ENCODE measurements at regions not wholly inside any gene's neighbourhood (a gene's known extent, or its start where the extent isn't known, plus 50 kb on each side); places are given as distances from the start of the nearest gene placed in this dataset.

DNA sequence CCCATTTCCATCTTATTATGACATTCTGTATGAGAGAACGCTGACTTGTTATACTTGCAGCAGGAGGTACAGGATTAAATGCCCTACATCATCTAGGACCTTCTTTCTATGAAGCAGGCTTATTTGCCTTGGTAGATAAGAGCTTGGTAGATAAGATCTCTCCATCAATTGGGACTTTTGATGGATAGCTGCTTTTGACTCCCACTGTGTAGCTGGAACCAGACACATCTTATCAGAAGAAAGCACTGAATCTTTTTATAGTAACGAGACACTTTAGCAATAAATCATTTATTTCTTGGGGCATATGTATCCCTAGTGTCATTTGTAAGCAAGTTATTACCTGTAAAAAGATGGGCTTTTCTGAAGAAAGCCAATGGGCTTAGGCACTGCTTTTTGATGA lies 613.9 kb downstream of the TECRL start:
- no peak for DNase-seq

DNA sequence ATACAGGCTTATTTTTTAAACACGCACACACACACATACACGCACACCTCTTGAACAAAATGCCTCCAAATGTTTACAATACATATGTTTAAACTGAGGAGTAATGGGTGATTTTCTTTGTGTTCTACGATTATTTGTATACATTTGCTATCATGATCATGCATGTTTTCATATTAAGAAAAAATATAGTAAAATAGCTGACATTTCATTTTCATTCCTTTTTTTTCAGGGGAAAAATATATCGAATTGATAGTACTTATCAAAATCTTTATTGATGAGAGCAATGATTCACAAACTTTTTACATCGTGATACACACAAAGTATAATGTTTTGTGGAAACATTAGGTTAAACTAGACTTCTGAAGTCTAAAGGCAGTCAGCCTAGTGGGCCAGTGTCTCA lies 618.9 kb downstream of the TECRL start:
- no peak for DNase-seq

DNA sequence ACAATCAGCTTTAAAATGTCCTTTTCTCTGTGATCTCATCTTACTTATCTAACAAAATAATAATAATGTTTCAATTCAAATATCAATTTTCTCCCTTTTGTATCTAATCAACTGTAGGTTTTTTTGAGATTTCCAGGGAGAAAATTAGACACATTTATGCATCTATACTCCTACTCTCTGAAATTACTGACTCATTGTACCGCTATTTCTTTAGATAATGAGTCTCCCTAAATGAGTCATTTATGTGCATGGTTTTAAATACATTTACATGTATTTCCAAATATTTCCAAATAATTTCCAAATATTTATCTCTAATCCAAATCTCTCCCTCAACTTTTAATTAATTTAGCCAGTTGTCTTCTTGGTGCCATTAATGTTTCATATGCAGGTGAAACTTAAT lies 621.0 kb downstream of the TECRL start:
- no peak for DNase-seq

DNA sequence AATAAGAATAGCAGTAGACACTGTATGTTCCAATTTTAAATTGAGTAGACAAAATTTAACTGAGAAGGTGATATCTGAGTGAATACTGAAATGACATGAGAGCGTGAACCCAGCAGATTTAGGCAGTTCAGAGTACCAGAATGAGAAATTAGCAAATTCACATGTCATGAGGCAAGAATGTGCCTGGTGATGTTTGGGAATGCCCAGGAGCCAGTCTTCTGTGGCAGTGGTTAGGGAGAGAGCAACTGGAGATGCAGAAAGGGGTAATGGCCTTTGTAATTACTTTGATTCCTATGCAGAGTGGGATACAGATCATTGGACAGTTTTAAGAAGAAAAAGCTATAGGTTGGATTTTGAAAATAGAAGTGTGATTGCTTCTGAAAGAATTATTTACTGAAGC lies 621.9 kb downstream of the TECRL start:
- no peak for DNase-seq

DNA sequence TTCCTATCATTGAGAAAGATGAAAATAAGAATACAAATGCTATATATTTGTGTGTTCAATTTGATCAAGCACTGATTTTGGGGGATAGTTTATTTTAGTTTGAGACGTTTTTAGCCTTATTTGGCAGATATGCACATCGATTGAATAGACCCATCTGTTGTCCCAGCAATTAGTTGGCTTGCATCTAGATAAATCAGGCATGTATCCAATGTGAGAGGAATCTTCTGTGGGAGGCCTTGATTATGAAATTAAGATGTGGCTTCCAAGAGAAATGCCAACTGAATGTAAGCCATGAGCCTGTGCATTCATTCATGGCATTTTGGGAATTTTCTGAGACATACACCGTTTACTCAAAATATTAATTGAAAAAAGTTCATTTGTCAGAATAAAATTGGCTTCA lies 623.1 kb downstream of the TECRL start:
- DNase-seq: no peak

DNA sequence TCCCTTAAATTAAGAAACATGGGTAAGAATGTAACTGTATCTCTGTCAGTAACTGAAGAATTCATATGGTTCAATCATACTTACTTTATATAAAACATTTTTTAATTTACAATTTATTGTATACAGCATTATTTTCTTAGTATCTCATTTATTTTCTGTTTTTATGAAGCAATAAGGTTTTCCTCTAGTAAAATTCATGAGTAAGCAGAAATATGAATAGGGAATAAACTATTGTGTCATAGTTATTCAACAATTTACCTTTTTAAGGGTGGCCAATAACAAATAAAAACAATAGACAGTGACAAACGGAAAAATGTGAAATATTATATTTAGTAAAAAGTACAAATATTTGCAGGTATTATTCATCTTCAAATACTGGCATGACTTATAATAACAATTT lies 624.4 kb downstream of the TECRL start:
- DNase-seq: no peak

DNA sequence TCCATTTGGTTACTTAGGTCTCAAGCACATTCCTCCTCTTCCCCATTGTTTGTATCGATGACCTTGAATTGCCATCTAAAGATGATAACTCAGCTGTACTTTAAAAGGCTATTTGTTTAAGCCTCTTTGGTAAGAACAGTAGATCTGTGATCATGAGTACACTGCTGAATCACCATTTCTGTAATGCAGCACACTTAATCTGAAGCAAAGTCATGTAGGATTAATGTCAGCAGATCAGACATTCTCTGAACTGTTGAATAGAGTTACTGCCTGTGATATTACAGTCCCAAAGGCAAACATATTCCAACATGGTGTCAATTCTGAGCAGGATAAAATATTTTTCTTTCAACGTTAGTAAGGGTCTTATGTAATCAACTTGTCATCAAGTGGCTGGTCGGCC lies 631.6 kb downstream of the TECRL start:
- DNase-seq: no peak

DNA sequence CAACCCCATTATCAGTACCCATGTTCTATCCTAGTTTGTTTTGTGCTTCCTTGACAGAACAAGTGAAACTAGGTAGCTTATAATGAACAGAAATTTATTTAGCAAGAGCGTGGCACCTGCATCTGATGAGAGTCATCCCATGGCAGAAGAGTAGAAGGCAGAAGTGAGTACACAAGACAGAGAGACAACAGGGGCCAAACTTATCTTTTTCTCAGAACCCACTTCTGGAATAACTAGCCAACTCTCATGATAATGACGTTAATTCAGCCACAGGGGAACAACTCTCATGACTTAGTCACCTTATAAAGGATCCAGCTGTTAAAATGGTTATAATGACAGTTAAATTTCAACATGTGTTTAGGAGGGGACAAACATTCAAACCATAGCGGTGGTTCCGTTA lies 644.9 kb downstream of the TECRL start:
- DNase-seq: no peak

DNA sequence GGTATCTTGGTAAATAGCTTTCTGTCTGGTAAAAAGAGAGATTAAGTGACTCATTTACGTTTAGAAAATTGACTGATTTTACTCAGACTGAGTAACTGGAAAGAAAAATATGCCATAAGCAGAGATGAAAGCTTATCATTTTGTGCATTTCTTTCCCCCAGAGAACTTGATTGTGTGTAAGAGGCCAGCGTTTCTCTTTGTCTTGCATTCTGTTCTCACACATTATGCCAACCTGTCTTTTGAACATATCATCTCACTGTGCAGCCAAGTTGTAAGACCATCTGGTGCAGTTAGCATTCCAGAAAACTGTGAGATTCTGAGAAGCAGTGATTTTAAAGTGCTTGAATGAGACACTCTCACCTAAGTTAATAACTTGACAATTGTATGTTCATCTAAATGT lies 651.3 kb downstream of the TECRL start:
- no peak for DNase-seq

DNA sequence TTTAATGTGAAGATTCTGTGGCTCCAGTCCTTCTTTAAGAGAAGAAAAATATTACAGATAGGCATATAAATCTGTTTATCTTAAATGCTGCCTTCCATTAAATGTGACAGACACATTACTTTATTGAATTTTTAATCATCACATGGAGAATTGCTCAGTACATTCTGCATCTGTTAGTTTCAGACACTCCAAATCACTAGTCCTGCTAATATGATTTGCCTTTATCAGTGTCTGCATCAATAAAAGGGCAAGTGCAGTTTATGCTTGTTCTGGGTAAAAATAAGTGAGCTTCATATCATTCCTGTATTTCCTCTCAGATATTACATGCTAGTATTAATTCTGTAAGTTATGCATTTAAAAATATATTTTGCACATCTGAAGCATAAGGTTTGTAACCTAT lies 666.4 kb downstream of the TECRL start:
- no peak for DNase-seq

DNA sequence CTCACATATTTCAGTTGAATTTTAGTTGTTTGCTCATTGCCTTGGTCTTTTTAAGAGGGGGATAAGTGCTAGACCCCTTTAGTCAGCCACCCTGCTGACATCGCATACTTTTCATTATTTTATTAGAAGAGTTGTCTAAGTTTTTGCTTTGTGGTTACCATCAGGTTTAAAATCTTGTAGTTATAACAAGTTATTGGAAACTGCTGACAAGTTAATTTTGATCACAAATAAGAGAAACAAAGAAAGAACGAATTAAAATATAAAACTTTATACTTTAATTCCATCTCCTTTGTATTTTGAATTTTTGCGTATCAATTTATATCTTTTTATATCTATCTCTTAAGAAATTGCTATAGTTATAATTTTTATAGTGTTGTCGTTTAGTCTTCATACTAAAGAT lies 679.7 kb downstream of the TECRL start:
- DNase-seq: no peak

DNA sequence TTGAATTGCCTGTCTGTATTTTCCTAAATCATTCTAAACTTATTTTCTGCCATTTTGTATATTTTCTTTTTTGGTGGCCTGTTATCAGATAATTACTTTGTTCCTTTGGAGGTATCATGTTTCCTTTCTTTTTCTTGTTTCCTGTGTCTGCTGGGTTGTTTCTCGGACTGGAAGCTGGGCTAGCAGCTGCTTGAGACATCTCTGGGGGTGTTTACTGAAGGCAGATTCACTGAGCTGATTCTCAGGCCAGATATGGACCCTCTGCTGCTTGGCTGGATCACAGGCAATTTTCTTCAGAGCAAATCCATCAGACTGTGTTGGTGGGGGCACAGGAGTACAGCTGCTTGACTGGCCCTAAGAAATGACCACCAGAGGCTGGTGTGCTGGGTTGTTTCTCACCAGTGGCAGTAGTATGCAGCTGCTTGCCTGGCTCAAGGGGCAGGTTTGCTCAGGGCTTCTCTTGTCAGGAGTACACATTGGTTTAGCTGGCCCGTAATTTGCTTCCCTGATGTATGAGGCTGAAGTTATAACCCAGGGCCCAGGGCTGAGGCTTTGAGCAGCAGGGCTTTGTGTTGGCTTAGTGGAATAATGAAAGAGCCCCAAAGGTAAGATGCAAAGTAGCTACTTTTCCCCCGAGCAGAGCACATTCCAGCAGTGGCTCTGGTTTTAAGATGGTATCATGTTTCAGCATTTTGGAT lies 680.6 kb downstream of the TECRL start:
- DNase-seq: no peak

DNA sequence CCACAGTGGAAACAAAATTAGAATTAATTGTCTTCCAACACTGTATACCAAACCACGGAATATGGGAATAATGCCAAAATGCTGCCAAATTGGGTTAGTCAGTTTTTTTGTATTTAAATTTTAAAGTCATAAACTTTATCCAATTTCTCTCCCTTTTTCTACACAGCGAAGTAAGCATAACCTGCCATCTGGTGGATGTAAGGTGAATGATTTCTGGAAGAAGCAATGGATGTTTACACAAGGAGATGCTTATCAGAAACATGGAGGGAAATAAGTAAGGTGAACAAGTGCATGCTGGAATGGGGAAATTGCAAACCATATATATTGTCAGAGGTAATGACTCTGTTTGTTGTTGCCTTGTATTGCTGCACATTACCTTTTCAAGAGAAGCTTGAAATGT lies 691.9 kb downstream of the TECRL start:
- DNase-seq: no peak

DNA sequence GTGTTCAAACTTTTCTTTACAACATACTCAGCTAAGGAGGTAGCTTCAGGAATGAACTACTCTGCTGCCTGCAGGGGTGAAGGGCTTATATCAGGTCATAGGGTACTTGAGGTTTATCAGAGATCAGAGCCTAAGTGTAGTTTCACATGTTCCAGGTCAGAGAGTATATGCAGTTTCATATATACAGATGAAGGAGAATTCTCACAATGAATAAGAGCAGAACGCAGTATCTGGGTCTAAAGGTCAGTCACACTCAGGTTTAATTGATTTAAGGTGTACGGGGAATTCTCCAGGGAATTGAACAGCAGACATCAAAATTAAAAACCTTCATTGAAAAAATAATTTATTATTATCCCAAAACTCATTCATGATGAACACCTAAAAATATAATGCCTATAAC lies 700.6 kb downstream of the TECRL start:
- no peak for DNase-seq

DNA sequence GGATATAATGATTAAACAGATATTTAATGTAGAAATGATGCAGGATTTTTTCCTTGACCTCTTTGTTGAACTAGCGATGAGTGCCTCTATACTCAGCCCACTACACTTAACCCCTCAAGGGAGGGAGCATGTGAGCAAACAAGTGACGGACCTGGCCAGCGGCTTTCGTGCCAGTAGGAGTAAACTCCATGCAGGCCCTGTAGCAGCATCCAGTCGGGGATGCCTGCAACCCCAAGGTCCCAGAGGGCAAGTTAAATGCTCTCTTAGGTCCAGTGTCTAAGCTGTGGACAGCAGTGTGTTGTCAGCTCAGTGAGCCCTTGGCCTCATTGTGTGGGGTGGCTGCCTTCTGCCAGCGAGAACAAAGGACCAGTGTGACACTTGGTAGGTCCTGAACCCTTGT lies 708.7 kb downstream of the TECRL start:
- no peak for DNase-seq

DNA sequence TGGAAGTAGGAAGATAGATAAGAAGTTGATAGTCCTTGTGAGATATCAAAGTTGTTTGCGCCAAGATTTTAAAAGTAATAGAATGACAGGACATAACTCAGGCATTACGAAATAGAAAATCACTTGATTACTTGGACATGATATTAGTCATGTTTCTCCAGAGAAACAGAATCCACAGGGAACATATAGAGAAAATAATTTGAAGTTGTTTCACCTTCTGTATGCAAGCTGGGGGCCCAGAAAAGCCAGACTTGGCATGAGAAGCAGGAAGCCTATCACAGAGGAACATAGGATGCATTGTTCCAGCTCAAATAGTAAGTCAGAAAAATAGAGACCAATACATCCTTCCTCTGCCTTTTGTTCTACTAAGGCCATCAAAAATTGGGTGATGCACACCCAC lies 715.9 kb downstream of the TECRL start:
- DNase-seq: no peak

DNA sequence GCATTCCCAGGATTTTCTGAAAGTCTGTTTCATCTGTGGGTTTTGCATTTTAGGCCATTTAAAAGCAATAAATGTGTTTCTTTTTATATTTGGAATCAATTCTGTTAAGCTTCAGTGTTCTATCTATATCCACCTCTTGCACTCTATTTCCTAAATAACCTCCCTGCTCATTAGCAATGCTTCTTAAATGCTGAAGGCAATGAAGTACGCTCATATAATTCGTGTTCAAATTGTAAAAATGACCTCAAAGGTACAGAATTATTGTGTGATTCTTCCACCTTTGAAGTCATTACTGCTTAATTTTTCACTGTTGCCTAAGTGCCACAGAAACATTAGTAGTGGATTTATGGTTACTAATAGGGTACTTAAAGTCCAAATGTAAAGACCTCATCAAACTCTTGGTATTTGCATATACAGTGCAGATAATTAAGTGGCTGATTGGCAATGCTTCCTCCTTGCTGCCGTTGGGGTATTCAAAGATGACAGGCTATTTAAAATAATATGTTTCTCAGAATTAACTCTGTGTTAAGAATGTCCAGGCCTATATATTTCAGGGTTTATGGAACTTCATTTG lies 730.8 kb downstream of the TECRL start:
- no peak for DNase-seq

DNA sequence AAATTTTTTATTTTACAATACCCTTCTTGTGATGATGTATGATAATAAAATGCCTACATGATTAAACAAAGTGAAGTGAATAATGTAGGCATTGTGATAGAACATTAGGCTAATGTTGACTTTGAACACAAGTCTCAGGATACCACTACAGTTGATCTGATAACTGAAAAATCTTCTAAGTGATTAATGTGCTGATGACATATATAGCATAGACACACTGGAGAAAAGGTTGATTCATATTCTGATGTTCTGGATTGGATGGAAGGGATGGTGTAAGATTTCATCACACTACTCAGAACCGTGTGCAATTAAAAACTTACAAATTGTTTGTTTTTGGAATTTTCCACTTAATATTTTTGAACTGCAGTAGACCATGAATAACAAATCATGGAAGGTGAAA lies 738.5 kb downstream of the TECRL start:
- DNase-seq: no peak

DNA sequence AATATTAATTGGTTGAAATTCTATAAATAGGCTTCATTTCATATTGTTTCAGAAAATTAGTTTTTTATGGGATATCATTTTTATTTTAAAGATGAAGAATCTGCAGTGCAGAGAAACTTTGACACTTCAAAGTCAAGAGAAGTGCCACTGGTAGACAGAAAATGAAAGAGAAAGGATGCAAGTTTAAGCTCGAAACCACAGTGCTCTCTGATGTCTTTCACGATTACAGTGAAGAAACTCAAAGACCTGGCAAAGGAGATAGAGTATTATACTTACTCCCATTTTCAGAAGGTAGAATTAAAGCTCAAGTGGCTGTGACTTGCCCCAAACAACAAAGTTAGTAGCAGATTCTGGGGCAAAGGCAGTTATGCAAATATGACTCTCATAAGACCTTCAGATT lies 745.4 kb downstream of the TECRL start:
- no peak for DNase-seq

DNA sequence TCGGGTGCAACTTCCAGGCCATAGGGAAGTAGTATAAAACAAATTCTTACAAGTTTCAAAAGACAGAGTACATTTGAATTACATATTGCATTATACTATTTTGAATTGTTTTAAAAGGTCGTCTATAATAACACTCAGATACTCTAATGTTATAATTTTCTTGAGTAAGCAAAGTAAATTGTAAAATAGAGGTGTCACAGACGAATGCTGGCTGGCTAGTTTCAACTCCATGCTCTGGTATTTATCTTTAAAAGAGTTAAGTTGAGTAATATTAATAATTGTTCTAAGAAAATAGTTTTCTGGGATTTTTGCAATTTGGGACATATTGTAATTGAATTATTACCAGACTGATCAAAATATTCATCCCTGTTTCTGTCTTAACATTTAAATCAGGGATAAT lies 764.9 kb downstream of the TECRL start:
- no peak for DNase-seq

DNA sequence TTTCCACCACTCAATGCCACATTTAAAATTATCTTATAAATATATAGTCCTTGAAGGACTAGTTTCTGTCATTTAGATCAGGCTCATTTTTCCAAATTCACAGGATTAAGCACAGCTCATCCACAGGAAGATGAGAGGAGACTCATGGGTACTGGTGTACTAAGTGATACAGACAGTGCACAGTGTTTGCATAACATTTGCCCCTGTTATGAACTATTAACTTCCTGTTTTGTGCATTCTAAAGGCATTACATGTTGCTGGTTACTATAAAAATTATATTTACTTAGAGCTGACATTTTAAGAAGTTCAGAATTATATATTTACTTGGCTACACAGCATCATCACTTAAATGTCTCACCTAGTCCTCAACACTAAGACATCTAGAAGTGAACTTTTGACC lies 772.0 kb downstream of the TECRL start:
- no peak for DNase-seq

DNA sequence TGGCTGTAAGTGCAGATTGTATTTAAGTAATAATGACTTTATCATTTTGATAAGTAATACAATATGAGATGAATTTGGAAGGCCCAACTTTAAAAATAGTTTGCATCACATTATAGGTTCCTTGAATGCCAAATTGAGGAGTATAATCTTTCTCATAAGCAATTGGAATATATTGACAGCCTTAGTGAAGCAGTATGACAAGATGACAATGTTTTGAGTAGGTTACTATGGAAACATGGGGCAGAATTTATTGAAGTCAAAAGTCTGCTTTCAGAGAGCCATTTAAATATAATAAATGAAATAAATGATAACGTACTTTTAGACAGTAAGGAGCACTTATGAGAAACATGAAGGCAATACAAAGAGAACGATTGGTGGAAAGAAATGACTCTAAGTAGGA lies 776.4 kb downstream of the TECRL start:
- DNase-seq: no peak

DNA sequence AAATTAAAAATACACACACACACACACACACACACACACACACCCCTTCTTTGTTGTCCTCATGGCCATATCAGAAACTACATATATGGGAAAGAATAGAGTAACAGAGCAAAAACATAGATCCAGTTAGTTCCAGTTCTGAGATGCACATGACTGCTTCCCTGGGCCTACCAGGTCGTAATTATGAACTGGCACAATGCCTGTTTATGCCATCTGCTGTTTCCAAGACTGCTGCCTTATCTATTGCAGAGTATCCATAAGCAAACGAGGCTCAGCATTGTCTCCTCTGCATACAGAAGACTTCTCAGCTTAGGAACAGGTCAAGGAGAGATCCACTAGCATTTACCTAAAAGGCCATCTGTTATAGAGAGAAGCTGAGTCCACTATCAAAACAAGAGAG lies 789.0 kb downstream of the TECRL start:
- DNase-seq: no peak

DNA sequence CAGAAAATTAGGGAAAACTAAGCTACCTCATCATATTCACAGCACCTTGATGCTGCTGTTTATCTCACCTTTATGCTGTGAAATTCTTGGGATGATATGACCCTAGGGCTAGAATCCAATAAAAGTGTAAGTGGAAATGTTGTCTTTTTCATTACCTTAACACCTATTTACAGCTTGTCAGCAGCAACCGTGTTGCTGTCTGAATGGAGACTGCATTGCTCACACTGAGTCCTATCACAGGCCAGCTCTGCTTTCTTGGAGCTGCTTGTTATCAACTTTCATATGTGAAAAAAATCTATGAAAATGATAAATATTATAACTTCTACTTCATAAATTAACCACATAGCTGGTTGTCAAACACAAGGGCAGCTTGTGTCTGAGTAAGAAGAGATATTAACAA lies 789.5 kb downstream of the TECRL start:
- no peak for DNase-seq
